Femur (tissue), 1 donor: ENCODE measurements at regions not wholly inside any gene's neighbourhood (a gene's known extent, or its start where the extent isn't known, plus 50 kb on each side); places are given as distances from the start of the nearest gene placed in this dataset.
"Not testable (repeated sequence)": the region's sequence is repeated elsewhere in the genome, so short reads cannot be mapped to it uniquely, and the experiment has no call there.

Experiments used
- DNase-seq: peaks from one replicate; pipeline ENCODE4 v3.0.0-alpha.2; 2017

- DNase-seq, result no peak
These were observed 81.0 kb downstream of the CPXCR1 start for GRCh38 chrX:88828011-88828410.

GRCh38 chrX:88830111-88830510, 83.1 kb downstream of the CPXCR1 start:
- no peak for DNase-seq

- DNase-seq, result not testable (repeated sequence)
These were observed 90.7 kb downstream of the CPXCR1 start for GRCh38 chrX:88837721-88838120.

- DNase-seq, result no peak
These were observed 91.4 kb downstream of the CPXCR1 start for GRCh38 chrX:88838392-88838791.

- not testable (repeated sequence) for DNase-seq
These were observed 96.8 kb downstream of the CPXCR1 start for GRCh38 chrX:88843841-88844240.

- no peak for DNase-seq
These were observed 106.9 kb downstream of the CPXCR1 start for GRCh38 chrX:88853925-88854324.

- no peak for DNase-seq
These were observed 116.7 kb downstream of the CPXCR1 start for GRCh38 chrX:88863726-88864125.

- DNase-seq, result no peak
These were observed 118.6 kb downstream of the CPXCR1 start for GRCh38 chrX:88865634-88866033.

- DNase-seq, result no peak
These were observed 134.5 kb downstream of the CPXCR1 start for GRCh38 chrX:88881536-88881935.

GRCh38 chrX:88883200-88883599, 136.2 kb downstream of the CPXCR1 start:
- DNase-seq, result no peak

- DNase-seq, result no peak
These were observed 139.9 kb downstream of the CPXCR1 start for GRCh38 chrX:88886908-88887307.

GRCh38 chrX:88903989-88904718, 157.1 kb downstream of the CPXCR1 start:
- no peak for DNase-seq

GRCh38 chrX:88908056-88908455, 161.0 kb downstream of the CPXCR1 start:
- peak; percentile 12 for DNase-seq

- no peak for DNase-seq
These were observed 190.6 kb downstream of the CPXCR1 start for GRCh38 chrX:88937616-88938015.

- DNase-seq, result no peak
These were observed 193.9 kb downstream of the CPXCR1 start for GRCh38 chrX:88940904-88941303.

GRCh38 chrX:88944661-88945060, 197.6 kb downstream of the CPXCR1 start:
- DNase-seq, result no peak

GRCh38 chrX:88956059-88956458, 209.0 kb downstream of the CPXCR1 start:
- DNase-seq, result not testable (repeated sequence)

GRCh38 chrX:88977835-88978234, 230.8 kb downstream of the CPXCR1 start:
- DNase-seq, result no peak

GRCh38 chrX:88982183-88982582, 235.2 kb downstream of the CPXCR1 start:
- no peak for DNase-seq

GRCh38 chrX:88982933-88983332, 235.9 kb downstream of the CPXCR1 start:
- no peak for DNase-seq

GRCh38 chrX:88988796-88989195, 241.8 kb downstream of the CPXCR1 start:
- DNase-seq, result no peak

GRCh38 chrX:88990882-88991582, 244.0 kb downstream of the CPXCR1 start:
- no peak for DNase-seq

GRCh38 chrX:88991583-88992132, 244.6 kb downstream of the CPXCR1 start:
- no peak for DNase-seq

- DNase-seq, result no peak
These were observed 274.9 kb downstream of the CPXCR1 start for GRCh38 chrX:89021964-89022363.
